Spleen (tissue), 7 donors: ENCODE measurements at regions not wholly inside any gene's neighbourhood (a gene's known extent, or its start where the extent isn't known, plus 50 kb on each side); places are given as distances from the start of the nearest gene placed in this dataset.

ENCODE experiments used
- CTCF ChIP-seq, 11 experiments: fragments of 200-600 bp in 7 of 11; fragments of 450-650 bp in 4 of 11; sonication (generic) in 4 of 11; IDR thresholded peaks in 8 of 11; conservative IDR thresholded peaks in 3 of 11; 1 replicate in 7 of 11; 2 replicates in 4 of 11; pipeline versions ENCODE4 v1.4.0 to v1.8.0; 2016 to 2021; ENCODE audit warnings: antibody characterized with exemption in 11 of 11, inconsistent platforms in 4 of 11, mild to moderate bottlenecking in 1 of 11
- POLR2A ChIP-seq, 3 donors: fragments of 450-650 bp; IDR thresholded peaks; one replicate each; pipeline ENCODE4 v1.5.1; 2017; ENCODE audit warnings: antibody characterized with exemption in 3 of 3, mild to moderate bottlenecking in 1 of 3
- donor health status: DM: no; HTN: no; CAD: no; lungs with moderate emphysema.
- donor health status: DM: no; HTN: no; CAD: no.
- donor health status: DM: no; HTN: no; CAD: no.

- TF ChIP-seq CTCF (IDR thresholded peaks at IDR 0.05 in 8 of 11, conservative IDR thresholded peaks at IDR 0.05 in 3 of 11) (no peak), POLR2A (IDR thresholded peaks at IDR 0.05) (no peak)
Observed at GRCh38 chr7:113809581-113809980, 109.2 kb downstream of the PPP1R3A start.
